Muscle layer of colon (tissue), 2 donors: ENCODE measurements at regions not wholly inside any gene's neighbourhood (a gene's known extent, or its start where the extent isn't known, plus 50 kb on each side); places are given as distances from the start of the nearest gene placed in this dataset.

Source experiments
- H3K27ac ChIP-seq: one replicate; pipeline ENCODE4 v1.7.0; 2013; ENCODE audit warnings: low read depth, mild to moderate bottlenecking, low read length, moderate library complexity
- H3K27me3 ChIP-seq, 2 donors: one replicate each; pipeline ENCODE4 v1.7.0; 2013; ENCODE audit warnings: low read length in 2 of 2, mild to moderate bottlenecking in 2 of 2; ENCODE audit not compliant: insufficient read depth in 2 of 2, control insufficient read depth in 1 of 2
- H3K36me3 ChIP-seq: one replicate; pipeline ENCODE4 v1.7.0; 2013; ENCODE audit warnings: mild to moderate bottlenecking, low read length; ENCODE audit not compliant: insufficient read depth
- H3K4me1 ChIP-seq: one replicate; pipeline ENCODE4 v1.7.0; 2013; ENCODE audit warnings: mild to moderate bottlenecking, low read length; ENCODE audit not compliant: insufficient read depth
- H3K4me3 ChIP-seq, 2 donors: one replicate each; pipeline ENCODE4 v1.7.0; 2013; ENCODE audit warnings: low read length in 2 of 2, low read depth in 1 of 2, mild to moderate bottlenecking in 1 of 2, moderate library complexity in 1 of 2
- H3K9ac ChIP-seq: one replicate; pipeline ENCODE4 v1.7.0; 2013; ENCODE audit warnings: low read length
- H3K9me3 ChIP-seq: one replicate; pipeline ENCODE4 v1.7.0; 2013; ENCODE audit warnings: mild to moderate bottlenecking, low read length
- donor health status: abdominal sarcoma.
- donor health status: Adenocarcinoma of cecum.

DNA sequence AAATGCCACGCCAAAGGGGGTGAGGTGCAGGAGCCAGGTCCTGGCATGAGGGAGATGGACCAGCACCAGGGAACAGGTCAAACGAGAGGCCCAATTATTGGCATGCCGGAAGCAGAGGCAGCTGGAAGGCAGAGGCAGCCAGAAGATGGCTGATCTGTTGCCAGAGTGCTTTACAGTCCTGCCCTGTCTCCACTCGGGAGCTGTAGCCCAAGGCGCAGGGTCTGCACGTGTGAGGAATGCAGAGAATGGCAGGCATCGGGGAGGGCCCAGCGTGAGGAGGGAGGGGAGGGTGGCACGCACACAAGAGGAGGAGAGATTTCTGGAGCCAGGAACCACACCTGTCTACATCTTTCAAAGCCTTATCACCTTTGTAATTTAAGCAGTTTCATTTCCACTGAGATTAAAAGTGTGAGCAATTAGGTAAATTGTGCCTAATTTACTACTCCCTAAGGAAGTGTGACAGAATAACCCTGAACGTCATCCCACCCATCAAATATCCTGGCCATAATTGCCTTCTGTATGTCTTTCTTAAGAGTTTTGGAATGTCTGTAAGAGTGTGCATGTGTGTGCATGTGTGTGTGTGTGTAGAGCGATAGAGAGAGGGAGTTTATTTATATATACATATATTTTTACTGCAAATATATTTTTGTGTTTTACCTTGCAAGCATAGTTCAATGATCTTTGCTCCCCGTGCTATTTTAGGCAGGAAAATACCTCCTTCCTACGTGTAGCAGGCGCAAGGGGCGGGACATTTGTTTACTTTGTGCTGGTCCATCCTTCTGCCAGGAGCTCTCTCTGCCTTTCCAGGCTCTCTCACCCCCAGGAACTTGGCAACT, 125.5 kb upstream of the SERBP1 start:
- Histone ChIP-seq H3K9ac (no peak overlapping the region), H3K4me1 (peaks cover 4% of the 10 kb centered on the region), H3K36me3 (no peaks in the 10 kb centered on the region), H3K9me3 (no peaks in the 10 kb centered on the region), H3K27ac (no peak overlapping the region), H3K27me3 (no peaks in the 10 kb centered on the region), H3K4me3 (no peak overlapping the region)

DNA sequence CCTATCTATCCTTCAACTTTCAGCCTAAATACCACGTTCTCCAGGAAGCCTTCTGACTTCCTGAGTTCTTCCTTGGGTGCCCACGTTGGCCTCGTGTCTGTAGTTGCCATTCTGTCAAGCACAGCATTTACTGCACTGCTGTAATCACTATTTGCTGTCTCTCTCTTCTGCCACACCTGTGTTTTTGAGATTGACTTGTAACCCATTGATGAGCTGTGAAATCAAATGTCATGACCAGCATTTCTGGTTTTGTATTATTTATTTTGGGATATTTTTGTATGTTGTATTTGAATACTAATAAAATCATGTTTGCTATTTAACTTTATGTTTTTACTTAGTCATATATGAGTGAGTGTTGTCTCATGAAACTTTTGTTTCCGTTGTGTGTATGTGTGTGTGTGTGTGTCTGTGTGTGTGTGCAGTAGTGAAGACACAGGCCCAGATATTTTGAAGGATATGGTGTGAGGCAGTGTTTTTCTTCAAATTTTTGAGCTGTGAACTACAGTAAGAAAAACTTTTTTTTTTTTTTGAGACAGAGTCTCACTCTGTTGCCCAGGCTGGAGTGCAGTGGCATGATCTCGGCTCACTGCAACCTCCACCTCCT, 126.2 kb upstream of the SERBP1 start:
- Histone ChIP-seq H3K27ac (no peak overlapping the region), H3K4me3 (no peak overlapping the region), H3K4me1 (peaks cover 4% of the 10 kb centered on the region), H3K9me3 (no peaks in the 10 kb centered on the region), H3K9ac (no peak overlapping the region), H3K36me3 (no peaks in the 10 kb centered on the region), H3K27me3 (no peaks in the 10 kb centered on the region)

DNA sequence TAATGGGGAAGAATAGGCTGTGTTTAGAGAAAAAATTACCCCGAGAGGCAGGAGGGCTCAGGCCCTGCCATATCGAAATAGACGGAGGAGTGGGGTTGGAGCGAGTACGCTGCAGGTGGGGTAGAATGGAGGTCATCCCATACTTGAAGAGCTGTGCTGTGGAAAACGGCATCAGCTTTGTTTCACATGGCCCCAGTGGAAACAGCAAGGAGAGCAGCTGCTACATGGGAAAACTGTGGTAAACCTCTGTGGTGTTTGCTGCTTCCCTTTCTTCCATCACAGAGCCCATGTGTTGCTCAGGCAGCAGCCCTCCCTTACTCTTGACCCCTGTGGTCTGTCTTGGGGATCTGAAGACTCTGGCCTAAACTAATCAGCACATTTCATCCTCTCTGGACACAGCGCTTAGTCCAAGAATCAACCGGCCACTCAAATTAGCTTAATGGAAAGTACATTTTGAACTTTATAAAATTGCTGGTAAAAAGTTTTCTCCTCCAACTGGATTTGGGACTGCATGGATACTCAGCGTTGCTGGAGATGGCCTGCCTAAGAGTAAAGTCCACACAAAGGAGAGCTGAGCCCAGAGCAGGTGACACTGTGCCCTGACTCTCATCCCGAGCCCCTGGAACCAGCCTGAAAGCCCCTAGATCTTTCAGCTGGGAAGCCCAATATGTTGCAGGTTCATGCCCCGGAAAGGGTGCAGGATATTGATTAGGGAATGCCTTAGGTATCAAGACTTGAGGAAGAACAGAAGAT, 127.1 kb upstream of the GADD45A start:
- H3K27me3 ChIP-seq = no peaks in the 10 kb centered on the region
- no peak overlapping the region for H3K9ac ChIP-seq
- H3K4me3 ChIP-seq = no peak overlapping the region
- peaks cover 4% of the 10 kb centered on the region for H3K4me1 ChIP-seq
- H3K36me3 ChIP-seq = no peaks in the 10 kb centered on the region
- H3K9me3 ChIP-seq = no peaks in the 10 kb centered on the region
- no peak overlapping the region for H3K27ac ChIP-seq

DNA sequence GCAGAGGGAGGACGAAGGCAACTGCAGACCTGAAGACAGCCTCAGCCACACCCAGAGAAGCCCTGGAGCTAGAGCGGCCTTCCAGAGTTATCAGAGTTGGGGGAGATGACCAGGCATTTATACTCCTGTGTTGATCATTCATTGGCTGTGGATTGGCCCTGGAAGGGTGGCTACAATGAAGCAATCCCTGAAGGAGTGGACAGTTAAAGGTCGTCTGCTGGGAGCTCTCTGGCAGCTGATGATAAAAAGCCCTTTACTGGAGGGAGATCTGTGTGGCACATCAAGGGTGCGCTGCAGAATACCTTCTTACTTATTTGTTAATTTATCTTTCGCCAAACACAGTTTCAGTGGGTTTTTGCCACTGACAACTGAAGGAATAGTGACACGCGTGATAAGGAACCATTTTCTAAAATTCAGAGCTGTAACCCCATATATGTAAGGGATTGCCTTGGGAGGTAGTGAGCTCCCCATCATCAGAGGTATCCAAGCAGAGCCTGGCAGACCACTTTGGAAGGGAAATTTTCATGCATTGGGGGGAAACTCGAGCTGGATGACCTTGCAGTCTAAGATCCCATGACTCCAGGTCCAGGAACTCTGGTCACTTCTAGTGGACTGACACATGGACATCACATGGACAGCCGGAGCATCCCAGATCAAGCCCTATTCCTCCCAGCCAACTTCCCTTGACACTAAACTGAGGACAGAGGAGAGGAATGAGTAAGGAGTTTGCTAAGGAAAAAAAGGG, 126.4 kb upstream of the GADD45A start:
- Histone ChIP-seq H3K9ac (no peak overlapping the region), H3K27ac (no peak overlapping the region), H3K4me3 (no peak overlapping the region)

DNA sequence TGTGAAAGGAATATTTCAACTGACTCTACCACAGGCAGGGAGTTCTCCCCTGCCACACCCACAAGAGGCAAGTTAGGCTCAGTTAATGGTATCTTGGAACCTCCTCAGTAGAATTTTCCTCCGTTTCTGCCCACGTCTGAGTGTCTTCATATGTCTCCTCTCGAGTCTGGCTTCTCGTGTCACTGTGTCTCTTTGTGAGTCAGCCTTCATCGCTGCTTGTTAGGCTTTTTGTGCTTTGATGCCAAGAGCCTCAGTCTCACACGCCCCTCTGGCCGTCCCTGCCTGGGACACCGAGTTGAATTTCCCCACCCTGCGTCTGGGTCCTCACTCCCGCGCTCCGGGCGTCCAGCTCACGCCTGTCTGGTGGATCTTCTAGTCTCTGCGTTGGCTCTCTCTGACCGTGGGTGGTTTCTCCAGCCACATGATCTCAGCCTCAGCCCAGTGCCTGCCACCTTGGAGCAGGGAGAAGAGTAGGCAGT, 125.7 kb upstream of the GADD45A start:
- no peak overlapping the region for H3K4me3 ChIP-seq
- no peaks in the 10 kb centered on the region for H3K9me3 ChIP-seq
- no peaks in the 10 kb centered on the region for H3K27me3 ChIP-seq
- H3K27ac ChIP-seq = no peak overlapping the region
- H3K4me1 ChIP-seq = peaks cover 11% of the 10 kb centered on the region
- H3K36me3 ChIP-seq = no peaks in the 10 kb centered on the region
- no peak overlapping the region for H3K9ac ChIP-seq

More for the DNA sequence above, 126.4 kb upstream of the GADD45A start:
- Histone ChIP-seq H3K27me3 (no peaks in the 10 kb centered on the region), H3K4me1 (peaks cover 4% of the 10 kb centered on the region), H3K9me3 (no peaks in the 10 kb centered on the region), H3K36me3 (no peaks in the 10 kb centered on the region)

DNA sequence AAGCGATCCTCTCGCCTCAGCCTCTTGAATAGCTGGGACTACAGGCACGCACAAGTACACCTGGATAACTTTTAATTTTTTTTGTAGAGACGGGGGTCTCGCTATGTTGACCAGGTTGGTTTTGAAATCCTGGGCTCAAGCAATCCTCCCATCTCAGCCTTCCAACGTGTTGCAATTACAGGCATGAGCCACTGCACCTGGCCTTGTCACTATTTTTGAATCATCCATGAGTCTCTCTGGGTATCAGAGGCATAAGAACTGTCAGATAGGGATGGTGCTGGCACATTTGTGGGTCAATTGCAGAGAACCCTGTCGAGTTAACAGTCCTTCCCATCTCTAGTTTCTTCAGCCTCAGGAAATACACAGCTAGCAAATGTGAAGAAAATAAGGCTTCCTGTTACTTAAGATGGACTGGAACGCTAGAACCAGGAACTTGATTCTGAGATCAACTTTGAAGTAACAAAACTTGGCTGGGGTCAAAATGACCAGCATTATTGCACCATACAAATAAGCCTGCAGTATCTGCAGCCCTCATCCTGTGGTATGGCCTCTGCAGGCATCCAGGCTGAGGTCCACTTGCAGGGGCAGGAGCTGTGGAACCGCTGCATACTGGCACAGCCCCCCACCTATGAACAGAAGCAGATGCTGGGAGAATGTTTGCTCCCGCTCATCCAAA, 124.3 kb upstream of the GADD45A start:
- no peaks in the 10 kb centered on the region for H3K36me3 ChIP-seq
- H3K4me3 ChIP-seq = no peak overlapping the region
- no peak overlapping the region for H3K27ac ChIP-seq
- H3K9me3 ChIP-seq = no peaks in the 10 kb centered on the region
- no peak overlapping the region for H3K9ac ChIP-seq
- peaks cover 12% of the 10 kb centered on the region for H3K4me1 ChIP-seq
- H3K27me3 ChIP-seq = no peaks in the 10 kb centered on the region

DNA sequence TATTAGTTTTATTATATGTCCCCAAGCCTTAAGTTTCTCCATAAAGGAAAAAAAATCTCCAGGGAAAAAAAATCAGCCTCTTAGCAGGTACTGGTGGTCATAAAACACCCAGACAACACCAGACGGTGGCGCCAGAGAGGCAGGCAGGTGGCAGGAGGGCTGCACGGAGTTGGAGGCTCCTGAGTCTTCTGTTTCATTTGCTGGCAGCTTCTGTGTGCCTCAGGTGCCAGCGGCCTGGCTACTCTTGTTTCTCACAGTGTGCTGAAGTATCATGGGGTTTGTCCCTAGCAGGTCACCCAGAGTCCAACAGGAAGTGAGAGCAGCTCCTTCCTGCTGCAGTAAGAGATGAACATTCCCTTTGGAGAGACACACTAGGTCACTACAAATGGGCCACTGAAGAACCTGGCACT, 123.3 kb upstream of the GADD45A start:
- no peak overlapping the region for H3K4me3 ChIP-seq
- H3K27me3 ChIP-seq = no peaks in the 10 kb centered on the region
- H3K9me3 ChIP-seq = no peaks in the 10 kb centered on the region
- H3K27ac ChIP-seq = no peak overlapping the region
- no peak overlapping the region for H3K9ac ChIP-seq
- H3K4me1 ChIP-seq = peaks cover 12% of the 10 kb centered on the region
- no peaks in the 10 kb centered on the region for H3K36me3 ChIP-seq

DNA sequence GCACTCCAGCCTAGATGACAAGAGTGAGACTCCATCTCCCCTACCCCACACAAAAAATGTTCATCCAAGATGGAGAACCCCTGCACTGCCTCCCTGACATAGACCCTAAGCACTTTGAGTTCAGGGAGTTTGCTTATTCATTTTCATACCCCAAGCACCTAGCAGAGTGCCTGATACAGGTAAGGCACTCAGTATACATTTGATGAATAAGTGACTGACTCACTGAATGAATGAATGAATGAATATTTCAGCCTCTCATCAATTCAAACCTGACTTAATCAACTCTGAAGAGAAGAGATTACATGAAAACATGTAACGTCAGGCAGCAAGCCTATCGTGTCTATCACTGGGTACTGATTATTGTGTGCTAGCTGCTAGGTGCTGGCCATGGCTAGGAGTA, 121.3 kb upstream of the GADD45A start:
- no peak overlapping the region for H3K27ac ChIP-seq
- no peak overlapping the region for H3K4me3 ChIP-seq
- no peak overlapping the region for H3K9ac ChIP-seq
- H3K36me3 ChIP-seq = no peaks in the 10 kb centered on the region
- H3K4me1 ChIP-seq = peaks cover 11% of the 10 kb centered on the region
- H3K9me3 ChIP-seq = no peaks in the 10 kb centered on the region
- no peaks in the 10 kb centered on the region for H3K27me3 ChIP-seq

DNA sequence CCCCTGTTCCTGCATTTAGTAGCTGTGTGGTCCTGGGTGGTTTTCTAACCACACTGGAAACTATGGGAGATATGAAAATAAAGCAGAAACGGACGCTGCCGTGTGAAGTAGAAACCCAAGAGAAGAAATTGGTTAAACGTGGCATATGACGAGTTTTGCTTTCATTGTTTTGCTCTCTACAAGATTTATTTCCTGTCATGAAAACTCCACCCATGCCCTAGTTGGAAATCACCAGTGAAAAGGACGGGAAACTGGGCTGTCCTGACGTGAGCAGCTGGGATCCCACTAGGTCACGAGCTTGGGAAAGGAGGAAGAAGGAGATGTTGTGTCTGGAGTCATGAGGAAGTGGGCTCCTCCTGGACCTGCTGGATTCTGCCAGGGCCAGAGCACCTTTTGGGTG, 120.8 kb upstream of the GADD45A start:
- Histone ChIP-seq H3K4me3 (no peak overlapping the region), H3K9me3 (no peaks in the 10 kb centered on the region), H3K4me1 (peaks cover 7% of the 10 kb centered on the region), H3K27me3 (no peaks in the 10 kb centered on the region), H3K36me3 (no peaks in the 10 kb centered on the region), H3K27ac (no peak overlapping the region), H3K9ac (no peak overlapping the region)

DNA sequence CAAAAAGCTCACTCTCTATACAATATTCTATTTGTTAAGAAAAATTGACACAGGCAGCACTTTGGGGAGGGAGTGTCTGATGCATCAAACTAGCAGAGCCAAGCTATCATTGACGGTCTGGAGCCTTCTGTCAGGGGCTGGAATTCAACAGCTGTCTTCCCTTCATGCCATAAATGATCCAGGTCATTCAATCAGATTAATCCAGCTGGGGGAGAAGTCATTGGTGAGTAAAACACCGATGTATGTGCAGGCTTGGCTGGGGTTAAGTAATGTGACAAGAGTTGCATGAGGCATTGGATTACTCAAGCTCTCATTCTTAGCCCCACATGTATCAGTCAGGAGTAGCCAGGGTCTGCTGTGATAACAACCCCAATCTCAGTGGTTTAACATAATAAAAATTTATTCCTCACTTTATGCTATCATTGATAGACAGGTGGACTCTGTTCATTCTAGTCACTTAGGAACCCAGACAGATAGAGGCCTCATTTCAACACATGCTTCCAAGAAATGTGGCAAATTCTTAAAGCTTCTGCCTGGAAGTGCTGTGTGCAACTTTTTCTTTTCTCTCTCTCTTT, 118.1 kb upstream of the GADD45A start:
- H3K4me3 ChIP-seq = no peak overlapping the region
- H3K9me3 ChIP-seq = no peaks in the 10 kb centered on the region
- H3K36me3 ChIP-seq = no peaks in the 10 kb centered on the region
- no peak overlapping the region for H3K27ac ChIP-seq
- H3K27me3 ChIP-seq = no peaks in the 10 kb centered on the region
- peaks cover 7% of the 10 kb centered on the region for H3K4me1 ChIP-seq
- H3K9ac ChIP-seq = no peak overlapping the region
